Endothelial cell of umbilical vein (primary cell): ENCODE measurements at regions not wholly inside any gene's neighbourhood (a gene's known extent, or its start where the extent isn't known, plus 50 kb on each side); places are given as distances from the start of the nearest gene placed in this dataset.

ENCODE experiments used
- BruUV-seq: library from RNA; stranded (reverse); fragments of 400-500 nt; replicated peaks from 2 replicates; lab custom pipeline; 2021; lab: Mats Ljungman, UMichigan
- CTCF ChIA-PET: fragments of 300-600, 350-600 bp; sonication (Branson Sonifier 250); formaldehyde crosslinking; loops from one replicate; lab custom pipeline; 2021; ENCODE audit warnings: antibody characterized with exemption, inconsistent platforms; lab: Charles Lee
- POLR2A ChIA-PET: fragments of 300-600, 350-600 bp; sonication (Branson Sonifier 250); formaldehyde crosslinking; loops from one replicate; lab custom pipeline; 2021; ENCODE audit warnings: antibody characterized with exemption, inconsistent platforms; lab: Charles Lee
- DNase-seq: peaks from one replicate; pipeline ENCODE4 v3.0.0-alpha.2; 2011; ENCODE audit warnings: low read depth, low spot score
- FAIRE-seq: peaks from 2 replicates; lab custom pipeline; 2011; peaks lifted over from hg19 to GRCh38; lab: Jason Lieb, UNC
- H2AFZ ChIP-seq: 2 replicates; pipeline ENCODE4 v1.6.0; 2012; ENCODE audit warnings: low read depth, low read length, control low read depth, inconsistent platforms
- H3K27ac ChIP-seq: 2 replicates; pipeline ENCODE4 v1.5.1; 2011; ENCODE audit warnings: low read depth, mild to moderate bottlenecking, control low read depth, low read length, moderate library complexity; ENCODE audit not compliant: insufficient read depth
- H3K27me3 ChIP-seq, 2 experiments: 2 replicates each; pipeline versions ENCODE4 v1.6.0 to v1.6.1; 2011; ENCODE audit warnings: low read length in 2 of 2, mixed read lengths in 1 of 2; ENCODE audit not compliant: control insufficient read depth in 2 of 2, insufficient read depth in 2 of 2
- H3K36me3 ChIP-seq, 2 experiments: 2 replicates in 1 of 2; 3 replicates in 1 of 2; pipeline ENCODE4 v1.5.1; 2011; ENCODE audit warnings: low read length in 2 of 2, mild to moderate bottlenecking in 1 of 2, moderate library complexity in 1 of 2; ENCODE audit not compliant: control insufficient read depth in 2 of 2, insufficient read depth in 2 of 2; ENCODE audit errors: extremely low read depth in 1 of 2
- H3K4me1 ChIP-seq: 3 replicates; pipeline ENCODE4 v1.5.1; 2011; ENCODE audit warnings: mild to moderate bottlenecking, low read length; ENCODE audit not compliant: control insufficient read depth, insufficient read depth; ENCODE audit errors: extremely low read depth
- H3K4me2 ChIP-seq: 2 replicates; pipeline ENCODE4 v1.6.1; 2011; ENCODE audit warnings: low read length, control low read depth, mixed read lengths; ENCODE audit not compliant: insufficient read depth
- H3K4me3 ChIP-seq, 3 experiments: fragments of 200-600 bp in 1 of 3; sonication (generic), shearing (Covaris generic) in 1 of 3; replicated peaks in 1 of 3; 2 replicates each; pipeline ENCODE4 v1.5.1; 2011 to 2016; ENCODE audit warnings: control low read depth in 3 of 3, low read length in 3 of 3, mild to moderate bottlenecking in 2 of 3, inconsistent platforms in 1 of 3, low read depth in 1 of 3, moderate library complexity in 1 of 3; ENCODE audit not compliant: insufficient read depth in 1 of 3
- H3K79me2 ChIP-seq: 2 replicates; pipeline ENCODE4 v1.6.0; 2012; ENCODE audit warnings: low read length, inconsistent platforms; ENCODE audit not compliant: control insufficient read depth, insufficient read depth
- H3K9ac ChIP-seq: replicated peaks from 2 replicates; pipeline ENCODE3; 2011; ENCODE audit warnings: low read length, control low read depth; ENCODE audit not compliant: insufficient read depth; ENCODE audit errors: extremely low read depth
- H3K9me1 ChIP-seq: replicated peaks from 3 replicates; pipeline ENCODE4 v1.6.0; 2011; ENCODE audit warnings: mild to moderate bottlenecking, low read length; ENCODE audit not compliant: control insufficient read depth, insufficient read depth; ENCODE audit errors: extremely low read depth
- H3K9me3 ChIP-seq: replicated peaks from 2 replicates; pipeline ENCODE4 v1.5.1; 2012; ENCODE audit warnings: low read length, inconsistent platforms; ENCODE audit not compliant: control insufficient read depth, insufficient read depth
- H4K20me1 ChIP-seq: replicated peaks from 2 replicates; pipeline ENCODE3; 2011; ENCODE audit warnings: mild to moderate bottlenecking, low read length; ENCODE audit not compliant: control insufficient read depth, insufficient read depth; ENCODE audit errors: extremely low read depth
- EZH2 ChIP-seq: IDR thresholded peaks from 2 replicates; pipeline ENCODE4 v1.6.1; 2012; ENCODE audit warnings: borderline replicate concordance, low read depth, mild to moderate bottlenecking, moderate library complexity, low read length, inconsistent platforms; ENCODE audit not compliant: severe bottlenecking
- FOS ChIP-seq: IDR thresholded peaks from 2 replicates; pipeline ENCODE4 v1.6.1; 2011; ENCODE audit warnings: mild to moderate bottlenecking, low read length, moderate library complexity, borderline replicate concordance; ENCODE audit not compliant: insufficient read depth
- GATA2 ChIP-seq: IDR thresholded peaks from 2 replicates; pipeline ENCODE4 v1.7.0; 2011; ENCODE audit warnings: low read depth, mild to moderate bottlenecking, moderate library complexity, mixed read lengths, low read length; ENCODE audit not compliant: insufficient read length, insufficient read depth
- JUN ChIP-seq: IDR thresholded peaks from 2 replicates; pipeline ENCODE4 v1.6.1; 2011; ENCODE audit warnings: borderline replicate concordance, low read depth; ENCODE audit not compliant: insufficient read length, insufficient read depth
- MYC ChIP-seq: IDR thresholded peaks from one replicate; pipeline ENCODE4 v1.6.1; 2011; ENCODE audit warnings: mild to moderate bottlenecking, low read depth, low read length
- POLR2A ChIP-seq: IDR thresholded peaks from 2 replicates; pipeline ENCODE4 v1.6.1; 2012; ENCODE audit warnings: low read depth, mild to moderate bottlenecking, control low read depth, low read length
- POLR2AphosphoS5 ChIP-seq: IDR thresholded peaks from 2 replicates; pipeline ENCODE4 v1.6.1; 2012; ENCODE audit warnings: low read depth, mild to moderate bottlenecking, control low read depth, low read length, moderate library complexity; ENCODE audit not compliant: insufficient read depth
- dilution Hi-C: fragments of 300-500 bp; cut with MboI; formaldehyde crosslinking; loops from one replicate; pipeline ENCODE4 v1.15.0; 2019; ENCODE audit warnings: low sequenced_read_pairs; ENCODE audit not compliant: extremely low pct_ligation_motif_present
- intact Hi-C: fragments of 100-400 bp; cut with micrococcal nuclease; formaldehyde crosslinking; loops from one replicate; pipeline ENCODE4 v1.10.0; 2022
- TF ChIP-seq, protein P1 (sequence below): IDR thresholded peaks from 2 replicates; pipeline ENCODE4 v1.6.1; 2011; ENCODE audit not compliant: insufficient read depth, insufficient read length
- TF ChIP-seq, protein P2 (sequence below), 2 donors: IDR thresholded peaks; 1 replicate in 1 of 2; 2 replicates in 1 of 2; pipeline ENCODE4 v1.5.1; 2011; ENCODE audit warnings: low read length in 2 of 2, mild to moderate bottlenecking in 2 of 2, moderate library complexity in 2 of 2, control low read depth in 1 of 2, inconsistent platforms in 1 of 2, low read depth in 1 of 2; ENCODE audit not compliant: insufficient read depth in 1 of 2; ENCODE audit errors: extremely low read depth in 1 of 2

DNA sequence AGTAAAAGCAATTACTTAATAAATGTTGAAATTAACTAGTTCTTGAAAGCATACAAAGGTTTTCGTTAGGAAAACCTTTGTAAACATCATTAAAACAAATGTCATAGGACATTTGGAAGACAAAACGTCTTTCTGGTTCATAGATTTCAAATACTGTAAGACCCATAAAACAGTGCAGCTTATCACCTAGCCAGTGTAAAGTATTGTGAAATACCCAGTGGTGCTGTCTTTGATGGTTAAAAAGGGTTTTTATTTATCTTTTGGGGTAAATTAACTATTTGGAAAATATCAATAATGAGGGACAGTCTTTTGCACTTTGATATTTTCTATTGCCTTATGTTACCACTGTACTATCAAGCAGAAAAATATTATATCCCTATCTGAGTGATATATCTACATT is 120.0 kb upstream of the FAM98A start:
- DNase-seq, result no peak
- no TSS peak for BruUV-seq
- Histone ChIP-seq H3K4me3 (no peak overlapping the region), H3K27ac (no peak overlapping the region), H4K20me1 (no peaks in the 10 kb centered on the region), H3K9me3 (no peaks in the 10 kb centered on the region), H3K4me1 (peaks cover 10% of the 10 kb centered on the region), H3K36me3 (no peaks in the 10 kb centered on the region), H3K79me2 (no peaks in the 10 kb centered on the region), H3K27me3 (no peaks in the 10 kb centered on the region), H3K9ac (no peak overlapping the region), H3K4me2 (peak overlapping the region; percentile 26), H2AFZ (no peak overlapping the region), H3K9me1 (no peaks in the 10 kb centered on the region)
- ChIA-PET POLR2A (no interaction called here), CTCF (no interaction called here)
- intact Hi-C loops (no loop called here), dilution Hi-C loops (no loop called here)
- FAIRE-seq, result no peak
- TF ChIP-seq FOS (no peak), POLR2AphosphoS5 (no peak), MYC (no peak), EZH2 (no peak)
- TF ChIP-seq, protein P1, sequence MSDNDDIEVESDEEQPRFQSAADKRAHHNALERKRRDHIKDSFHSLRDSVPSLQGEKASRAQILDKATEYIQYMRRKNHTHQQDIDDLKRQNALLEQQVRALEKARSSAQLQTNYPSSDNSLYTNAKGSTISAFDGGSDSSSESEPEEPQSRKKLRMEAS, result no peak

DNA sequence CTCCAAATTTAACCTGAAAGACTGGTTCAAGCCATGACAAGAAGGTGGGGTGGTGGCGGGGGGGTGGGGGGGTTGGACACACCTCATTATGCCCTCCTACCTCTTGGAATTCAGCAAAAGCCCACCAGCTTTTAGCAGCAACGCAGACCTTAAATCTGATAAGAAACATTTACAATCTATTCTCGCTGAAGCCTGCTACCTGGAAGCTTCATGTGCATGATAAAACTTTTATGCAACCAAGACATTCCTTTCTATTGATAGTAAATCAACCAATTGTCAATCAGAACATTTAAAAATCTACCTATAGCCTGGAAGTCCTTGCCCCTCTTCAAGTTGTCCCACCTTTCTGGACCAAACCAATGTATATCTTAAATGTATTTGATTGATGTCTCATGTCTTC is 113.6 kb upstream of the FAM98A start:
- Histone ChIP-seq H3K27me3 (no peaks in the 10 kb centered on the region), H3K36me3 (no peaks in the 10 kb centered on the region), H3K9me3 (no peaks in the 10 kb centered on the region), H2AFZ (no peak overlapping the region), H3K9ac (no peak overlapping the region), H3K4me2 (no peak overlapping the region), H3K79me2 (no peaks in the 10 kb centered on the region), H3K4me1 (no peaks in the 10 kb centered on the region), H3K27ac (no peak overlapping the region), H3K4me3 (no peak overlapping the region), H4K20me1 (no peaks in the 10 kb centered on the region), H3K9me1 (no peaks in the 10 kb centered on the region)
- no TSS peak for BruUV-seq
- POLR2A ChIA-PET, result no interaction called here
- dilution Hi-C loops (no loop called here), intact Hi-C loops (no loop called here)
- CTCF ChIA-PET, result no interaction called here
- no peak for DNase-seq
- no peak for FAIRE-seq
- TF ChIP-seq EZH2, result no peak
- no peak for TF ChIP-seq FOS
- no peak for TF ChIP-seq GATA2
- no peak for TF ChIP-seq POLR2A
- TF ChIP-seq, protein P1, result no peak
- no peak for TF ChIP-seq POLR2AphosphoS5
- TF ChIP-seq MYC, result no peak
- TF ChIP-seq, protein P2, sequence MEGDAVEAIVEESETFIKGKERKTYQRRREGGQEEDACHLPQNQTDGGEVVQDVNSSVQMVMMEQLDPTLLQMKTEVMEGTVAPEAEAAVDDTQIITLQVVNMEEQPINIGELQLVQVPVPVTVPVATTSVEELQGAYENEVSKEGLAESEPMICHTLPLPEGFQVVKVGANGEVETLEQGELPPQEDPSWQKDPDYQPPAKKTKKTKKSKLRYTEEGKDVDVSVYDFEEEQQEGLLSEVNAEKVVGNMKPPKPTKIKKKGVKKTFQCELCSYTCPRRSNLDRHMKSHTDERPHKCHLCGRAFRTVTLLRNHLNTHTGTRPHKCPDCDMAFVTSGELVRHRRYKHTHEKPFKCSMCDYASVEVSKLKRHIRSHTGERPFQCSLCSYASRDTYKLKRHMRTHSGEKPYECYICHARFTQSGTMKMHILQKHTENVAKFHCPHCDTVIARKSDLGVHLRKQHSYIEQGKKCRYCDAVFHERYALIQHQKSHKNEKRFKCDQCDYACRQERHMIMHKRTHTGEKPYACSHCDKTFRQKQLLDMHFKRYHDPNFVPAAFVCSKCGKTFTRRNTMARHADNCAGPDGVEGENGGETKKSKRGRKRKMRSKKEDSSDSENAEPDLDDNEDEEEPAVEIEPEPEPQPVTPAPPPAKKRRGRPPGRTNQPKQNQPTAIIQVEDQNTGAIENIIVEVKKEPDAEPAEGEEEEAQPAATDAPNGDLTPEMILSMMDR (IDR thresholded peaks at IDR 0.05; ENCODE audit: extremely low read depth in 1 of 2, insufficient read depth in 1 of 2, low read depth in 1 of 2, low read length in 2 of 2), result no peak
- no peak for TF ChIP-seq JUN
